SK-N-SH (cell line): ENCODE measurements at regions not wholly inside any gene's neighbourhood (a gene's known extent, or its start where the extent isn't known, plus 50 kb on each side); places are given as distances from the start of the nearest gene placed in this dataset.

Source experiments
- CTCF ChIA-PET: fragments of 300-600, 350-600 bp; formaldehyde crosslinking; extraction: SDS; loops from one replicate; lab custom pipeline; 2021; lab: Yijun Ruan, JAX
- POLR2A ChIA-PET: fragments of 350-600 bp; sonication (Branson Sonifier 250); formaldehyde crosslinking; extraction: SDS; loops from one replicate; lab custom pipeline; 2020; ENCODE audit warnings: antibody characterized with exemption, inconsistent platforms; lab: Yijun Ruan, JAX
- DNase-seq: peaks from one replicate; pipeline ENCODE4 v3.0.0; 2012
- H2AFZ ChIP-seq: fragments of 200-600 bp; sonication (generic); 2 replicates; pipeline ENCODE4 v1.8.1; 2016; ENCODE audit warnings: antibody characterized with exemption, mild to moderate bottlenecking, low read depth
- H3F3A ChIP-seq: fragments of 200-600 bp; sonication (generic); replicated peaks from 2 replicates; pipeline ENCODE3; 2016; ENCODE audit warnings: antibody characterized with exemption, mild to moderate bottlenecking; ENCODE audit not compliant: insufficient read depth
- H3K27ac ChIP-seq, 2 experiments: fragments of 200-500 bp in 1 of 2; fragments of 200-600 bp in 1 of 2; sonication (Bioruptor generic) in 1 of 2; sonication (generic), shearing (Covaris generic) in 1 of 2; 2 replicates each; pipeline versions ENCODE4 v1.5.1 to v1.6.1; 2014 to 2016; ENCODE audit warnings: low read depth in 2 of 2, inconsistent platforms in 1 of 2, low read length in 1 of 2, mild to moderate bottlenecking in 1 of 2, mixed read lengths in 1 of 2
- H3K27me3 ChIP-seq: fragments of 200-600 bp; sonication (generic), shearing (Covaris generic); 2 replicates; pipeline ENCODE4 v1.6.1; 2016; ENCODE audit warnings: mixed run types; ENCODE audit not compliant: insufficient read depth
- H3K36me3 ChIP-seq, 2 experiments: fragments of 200-500 bp in 1 of 2; fragments of 200-600 bp in 1 of 2; sonication (Bioruptor generic) in 1 of 2; sonication (generic) in 1 of 2; replicated peaks in 1 of 2; 2 replicates each; pipeline versions ENCODE3 to v1.5.1; 2014 to 2016; ENCODE audit warnings: low read length in 1 of 2, mild to moderate bottlenecking in 1 of 2; ENCODE audit not compliant: insufficient read depth in 2 of 2, control insufficient read depth in 1 of 2
- H3K4me1 ChIP-seq, 2 experiments: fragments of 200-500 bp in 1 of 2; fragments of 200-600 bp in 1 of 2; sonication (Bioruptor generic) in 1 of 2; sonication (generic), shearing (Covaris generic) in 1 of 2; 2 replicates each; pipeline versions ENCODE4 v1.5.1 to v1.6.1; 2014 to 2016; ENCODE audit warnings: low read depth in 1 of 2, low read length in 1 of 2, mixed run types in 1 of 2; ENCODE audit not compliant: insufficient read depth in 2 of 2, control insufficient read depth in 1 of 2
- H3K4me2 ChIP-seq: fragments of 200-600 bp; sonication (generic), shearing (Covaris generic); 2 replicates; pipeline ENCODE4 v1.6.1; 2017; ENCODE audit warnings: mixed run types
- H3K4me3 ChIP-seq, 2 experiments: fragments of 200-500 bp in 1 of 2; fragments of 200-600 bp in 1 of 2; sonication (Bioruptor generic) in 1 of 2; sonication (generic), shearing (Covaris generic) in 1 of 2; 2 replicates each; pipeline versions ENCODE4 v1.5.1 to v1.8.1; 2014 to 2016; ENCODE audit warnings: low read depth in 2 of 2, inconsistent platforms in 1 of 2, low read length in 1 of 2, mild to moderate bottlenecking in 1 of 2, mixed read lengths in 1 of 2, moderate library complexity in 1 of 2
- H3K79me2 ChIP-seq: fragments of 200-600 bp; sonication (generic); 2 replicates; pipeline ENCODE4 v1.8.1; 2017; ENCODE audit warnings: mild to moderate bottlenecking; ENCODE audit not compliant: insufficient read depth
- H3K9ac ChIP-seq: fragments of 200-600 bp; sonication (generic); 2 replicates; pipeline ENCODE4 v1.6.1; 2017; ENCODE audit warnings: mixed run types
- H3K9me2 ChIP-seq: fragments of 200-600 bp; sonication (generic); 2 replicates; pipeline ENCODE4 v1.6.1; 2017; ENCODE audit warnings: mixed run types
- H3K9me3 ChIP-seq: fragments of 200-600 bp; sonication (generic); 2 replicates; pipeline ENCODE4 v1.6.1; 2017; ENCODE audit warnings: mixed run types, mild to moderate bottlenecking, moderate library complexity
- H4K20me1 ChIP-seq: fragments of 200-600 bp; sonication (generic); 2 replicates; pipeline ENCODE4 v1.6.1; 2017; ENCODE audit warnings: mild to moderate bottlenecking, mixed run types; ENCODE audit not compliant: insufficient read depth
- CHD2 ChIP-seq: fragments of 150-350 bp; IDR thresholded peaks from 2 replicates; pipeline ENCODE4 v1.6.1; 2018; ENCODE audit warnings: low read length; ENCODE audit not compliant: partially characterized antibody
- EP300 ChIP-seq, 2 experiments: IDR thresholded peaks; 2 replicates each; pipeline versions ENCODE4 v1.4.0 to v1.6.1; 2012; ENCODE audit warnings: borderline replicate concordance in 1 of 2, low read depth in 1 of 2, low read length in 1 of 2
- EZH2phosphoT487 ChIP-seq: fragments of 200-600 bp; sonication (generic); IDR thresholded peaks from 2 replicates; pipeline ENCODE4 v1.6.1; 2017; ENCODE audit warnings: low read depth, mixed run types, mild to moderate bottlenecking, antibody characterized with exemption, moderate library complexity, borderline replicate concordance
- FOXJ3 ChIP-seq: sonication (generic); formaldehyde crosslinking; IDR thresholded peaks from 2 replicates; pipeline ENCODE4 v1.5.1; 2020; ENCODE audit warnings: mild to moderate bottlenecking, missing genetic modification reagents
- GABPA ChIP-seq: IDR thresholded peaks from 2 replicates; pipeline ENCODE4 v1.4.0; 2012; ENCODE audit warnings: low read depth, mild to moderate bottlenecking
- JUND ChIP-seq: IDR thresholded peaks from 2 replicates; pipeline ENCODE4 v1.4.0; 2012
- RAD21 ChIP-seq: IDR thresholded peaks from 2 replicates; pipeline ENCODE4 v1.6.1; 2012; ENCODE audit warnings: mild to moderate bottlenecking, low read length
- REST ChIP-seq: IDR thresholded peaks from 2 replicates; pipeline ENCODE4 v1.6.1; 2012; ENCODE audit warnings: mild to moderate bottlenecking, low read depth, low read length, moderate library complexity
- RXRA ChIP-seq: IDR thresholded peaks from 2 replicates; pipeline ENCODE4 v1.4.0; 2012; ENCODE audit warnings: low read depth, mild to moderate bottlenecking, borderline replicate concordance
- TAF1 ChIP-seq: IDR thresholded peaks from 2 replicates; pipeline ENCODE4 v1.6.1; 2012; ENCODE audit warnings: low read depth, mild to moderate bottlenecking, low read length, moderate library complexity, borderline replicate concordance
- TCF12 ChIP-seq: IDR thresholded peaks from 2 replicates; pipeline ENCODE4 v1.4.0; 2012
- ZBTB33 ChIP-seq: IDR thresholded peaks from 2 replicates; pipeline ENCODE4 v1.4.0; 2012; ENCODE audit warnings: low read depth, borderline replicate concordance
- WGBS: methylation state at CpG from one replicate; pipeline ENCODE4 v1.1.6; 2017; ENCODE audit warnings: low lambda C conversion rate; 5-methylcytosine and 5-hydroxymethylcytosine counted together
- TF ChIP-seq, protein P1 (sequence below): IDR thresholded peaks from 2 replicates; pipeline ENCODE4; 2012
- TF ChIP-seq, protein P2 (sequence below): fragments of 150-350 bp; IDR thresholded peaks from 2 replicates; pipeline ENCODE4 v1.6.1; 2016; ENCODE audit warnings: mild to moderate bottlenecking, low read depth, low read length

GRCh38 chrX:113457719-113458118, 617.1 kb upstream of the AMOT start:
- H3K27me3 ChIP-seq = no peaks in the 10 kb centered on the region
- ChIA-PET CTCF (interaction anchor here (0.6 kb wide), 1 partner anchor 956 kb away, joined by 3 read pairs; no protein-coding TSS in a partner anchor), POLR2A (no interaction called here)
- no peaks in the 10 kb centered on the region for H3K79me2 ChIP-seq
- H3F3A ChIP-seq = no peaks in the 10 kb centered on the region
- H3K9ac ChIP-seq = no peak overlapping the region
- no peaks in the 10 kb centered on the region for H3K4me1 ChIP-seq
- TF ChIP-seq, protein P1, sequence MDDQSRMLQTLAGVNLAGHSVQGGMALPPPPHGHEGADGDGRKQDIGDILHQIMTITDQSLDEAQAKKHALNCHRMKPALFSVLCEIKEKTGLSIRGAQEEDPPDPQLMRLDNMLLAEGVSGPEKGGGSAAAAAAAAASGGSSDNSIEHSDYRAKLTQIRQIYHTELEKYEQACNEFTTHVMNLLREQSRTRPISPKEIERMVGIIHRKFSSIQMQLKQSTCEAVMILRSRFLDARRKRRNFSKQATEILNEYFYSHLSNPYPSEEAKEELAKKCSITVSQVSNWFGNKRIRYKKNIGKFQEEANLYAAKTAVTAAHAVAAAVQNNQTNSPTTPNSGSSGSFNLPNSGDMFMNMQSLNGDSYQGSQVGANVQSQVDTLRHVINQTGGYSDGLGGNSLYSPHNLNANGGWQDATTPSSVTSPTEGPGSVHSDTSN = no peak
- TF ChIP-seq TCF12 (no peak), EP300 (IDR thresholded peaks at IDR 0.05; ENCODE audit: borderline replicate concordance in 1 of 2, low read depth in 1 of 2, low read length in 1 of 2) (no peak), JUND (no peak), CHD2 (no peak), FOXJ3 (CRISPR knock-in tag) (no peak), REST (no peak), TAF1 (no peak), GABPA (no peak), RXRA (no peak), RAD21 (no peak), ZBTB33 (no peak), EZH2phosphoT487 (no peak)
- TF ChIP-seq, protein P2, sequence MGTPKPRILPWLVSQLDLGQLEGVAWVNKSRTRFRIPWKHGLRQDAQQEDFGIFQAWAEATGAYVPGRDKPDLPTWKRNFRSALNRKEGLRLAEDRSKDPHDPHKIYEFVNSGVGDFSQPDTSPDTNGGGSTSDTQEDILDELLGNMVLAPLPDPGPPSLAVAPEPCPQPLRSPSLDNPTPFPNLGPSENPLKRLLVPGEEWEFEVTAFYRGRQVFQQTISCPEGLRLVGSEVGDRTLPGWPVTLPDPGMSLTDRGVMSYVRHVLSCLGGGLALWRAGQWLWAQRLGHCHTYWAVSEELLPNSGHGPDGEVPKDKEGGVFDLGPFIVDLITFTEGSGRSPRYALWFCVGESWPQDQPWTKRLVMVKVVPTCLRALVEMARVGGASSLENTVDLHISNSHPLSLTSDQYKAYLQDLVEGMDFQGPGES = no peak
- H2AFZ ChIP-seq = no peak overlapping the region
- H3K36me3 ChIP-seq = no peaks in the 10 kb centered on the region
- H3K9me3 ChIP-seq = no peaks in the 10 kb centered on the region
- 19% methylated on average over 2 of the region's 2 CpGs for WGBS
- no peak overlapping the region for H3K4me3 ChIP-seq
- no peaks in the 10 kb centered on the region for H3K9me2 ChIP-seq
- H4K20me1 ChIP-seq = no peaks in the 10 kb centered on the region
- no peak for DNase-seq
- H3K4me2 ChIP-seq = no peak overlapping the region
- H3K27ac ChIP-seq = no peak overlapping the region
